AG10803 (cell line): ENCODE measurements at regions not wholly inside any gene's neighbourhood (a gene's known extent, or its start where the extent isn't known, plus 50 kb on each side); places are given as distances from the start of the nearest gene placed in this dataset.

Experiments
- DNase-seq: peaks from one replicate; pipeline ENCODE4 v3.0.0; 2010; ENCODE audit warnings: low read depth
- H3K4me3 ChIP-seq: 2 replicates; pipeline ENCODE4 v1.5.1; 2011; ENCODE audit warnings: mild to moderate bottlenecking, low read length, control low read depth
- CTCF ChIP-seq: conservative IDR thresholded peaks from 2 replicates; pipeline ENCODE4 v1.5.1; 2011; ENCODE audit warnings: mild to moderate bottlenecking, low read length, control low read depth, inconsistent platforms

- no peak for DNase-seq
- TF ChIP-seq CTCF: no peak
Observed at GRCh38 chr6:33923857-33924514, 120.2 kb upstream of the MLN start.

GRCh38 chr6:33921745-33922144, 117.9 kb upstream of the MLN start:
- TF ChIP-seq CTCF: no peak
- DNase-seq: no peak
- no peak overlapping the region for H3K4me3 ChIP-seq

More at GRCh38 chr6:33923857-33924514, 120.2 kb upstream of the MLN start:
- H3K4me3 ChIP-seq: no peak overlapping the region

- no peak for DNase-seq
- H3K4me3 ChIP-seq: no peak overlapping the region
- TF ChIP-seq CTCF: no peak
Observed at GRCh38 chr6:33918175-33918695, 114.4 kb upstream of the MLN start.

- no peak overlapping the region for H3K4me3 ChIP-seq
- DNase-seq: no peak
- TF ChIP-seq CTCF: no peak
Observed at GRCh38 chr6:33915134-33915533, 111.3 kb upstream of the MLN start.

- no peak for TF ChIP-seq CTCF
- DNase-seq: no peak
Observed at GRCh38 chr6:33914645-33915044, 110.8 kb upstream of the MLN start.

GRCh38 chr6:33912195-33912594, 108.4 kb upstream of the MLN start:
- DNase-seq: no peak
- no peak overlapping the region for H3K4me3 ChIP-seq
- no peak for TF ChIP-seq CTCF

More at GRCh38 chr6:33914645-33915044, 110.8 kb upstream of the MLN start:
- no peak overlapping the region for H3K4me3 ChIP-seq

GRCh38 chr6:33911488-33911887, 107.7 kb upstream of the MLN start:
- DNase-seq: no peak
- no peak overlapping the region for H3K4me3 ChIP-seq
- no peak for TF ChIP-seq CTCF
